ENCODE measurements at regions not wholly inside any gene's neighbourhood (a gene's known extent, or its start where the extent isn't known, plus 50 kb on each side); places are given as distances from the start of the nearest gene placed in this dataset.
"Not testable (repeated sequence)": the region's sequence is repeated elsewhere in the genome, so short reads cannot be mapped to it uniquely, and the experiment has no call there.

GRCh38 chr1:228681076-228681565 is 54.2 kb upstream of the RHOU start:
- not testable (repeated sequence) for DNase-seq

- no peak for DNase-seq
These were observed 51.9 kb upstream of the RHOU start for GRCh38 chr1:228683428-228683827.

GRCh38 chr1:228684607-228685006 is 50.7 kb upstream of the RHOU start:
- DNase-seq = no peak

GRCh38 chr1:228685081-228685660 is 50.1 kb upstream of the RHOU start:
- no peak for DNase-seq
